ENCODE measurements at regions not wholly inside any gene's neighbourhood (a gene's known extent, or its start where the extent isn't known, plus 50 kb on each side); places are given as distances from the start of the nearest gene placed in this dataset.

- TF ChIP-seq CTCF (IDR thresholded peaks at IDR 0.05) (no peak), POLR2A (IDR thresholded peaks at IDR 0.05) (no peak)
Observed at GRCh38 chr2:150001788-150002187, 414.2 kb upstream of the MMADHC start.
